Uterus (tissue), 3 donors: ENCODE measurements at regions not wholly inside any gene's neighbourhood (a gene's known extent, or its start where the extent isn't known, plus 50 kb on each side); places are given as distances from the start of the nearest gene placed in this dataset. TPM values are rescaled to one million over a fixed set of nuclear protein-coding genes. Genes with fewer than 3 reads are reported as not detected.

ENCODE experiments used
- DNase-seq, 2 donors: peaks; one replicate each; pipeline ENCODE4 v3.0.0-alpha.2; 2019 to 2020
- H3K27ac ChIP-seq, 2 donors: fragments of 200-600 bp; sonication (generic); 1 replicate in 1 of 2; 2 replicates in 1 of 2; pipeline ENCODE4 v1.5.1; 2016 to 2018
- H3K27me3 ChIP-seq, 2 donors: fragments of 200-600 bp; sonication (generic); one replicate each; pipeline ENCODE4 v1.5.1; 2018 to 2019; ENCODE audit warnings: control low read depth in 1 of 2
- H3K36me3 ChIP-seq, 2 donors: fragments of 200-600 bp; sonication (generic); one replicate each; pipeline ENCODE4 v1.5.1; 2019; ENCODE audit warnings: control low read depth in 1 of 2
- H3K4me1 ChIP-seq, 2 donors: fragments of 200-600 bp; sonication (generic); one replicate each; pipeline ENCODE4 v1.5.1; 2018 to 2019; ENCODE audit warnings: control low read depth in 1 of 2
- H3K4me3 ChIP-seq, 2 donors: fragments of 200-600 bp; sonication (generic); 1 replicate in 1 of 2; 2 replicates in 1 of 2; pipeline ENCODE4 v1.5.1; 2018 to 2019; ENCODE audit warnings: mild to moderate bottlenecking in 1 of 2
- H3K9me3 ChIP-seq, 2 donors: fragments of 200-600 bp; sonication (generic); one replicate each; pipeline ENCODE4 v1.5.1; 2019; ENCODE audit warnings: control low read depth in 1 of 2
- POLR2A ChIP-seq, 2 donors: fragments of 450-650 bp; IDR thresholded peaks; one replicate each; pipeline ENCODE4 v1.6.1; 2016; ENCODE audit warnings: antibody characterized with exemption in 2 of 2, mild to moderate bottlenecking in 1 of 2, moderate library complexity in 1 of 2
- intact Hi-C: fragments of 100-400 bp; cut with DNase I; formaldehyde crosslinking; loops from one replicate; pipeline ENCODE4 v1.15.1; 2023; ENCODE audit warnings: low total_unique reads
- small RNA-seq: library from RNA; depleted of rRNA; stranded (forward); fragments of <200 nt; gene quantifications from one replicate; pipeline ENCODE3, GENCODE V24; 2016
- TF ChIP-seq, protein P1 (sequence below), 4 experiments: fragments of 200-600 bp in 2 of 4; fragments of 450-650 bp in 2 of 4; sonication (generic) in 2 of 4; IDR thresholded peaks; one replicate each; pipeline ENCODE4 v1.5.1; 2016 to 2019; ENCODE audit warnings: antibody characterized with exemption in 4 of 4, mild to moderate bottlenecking in 2 of 4, moderate library complexity in 1 of 4
- donor health status: DM: yes; HTN: yes; CAD: no.

DNA sequence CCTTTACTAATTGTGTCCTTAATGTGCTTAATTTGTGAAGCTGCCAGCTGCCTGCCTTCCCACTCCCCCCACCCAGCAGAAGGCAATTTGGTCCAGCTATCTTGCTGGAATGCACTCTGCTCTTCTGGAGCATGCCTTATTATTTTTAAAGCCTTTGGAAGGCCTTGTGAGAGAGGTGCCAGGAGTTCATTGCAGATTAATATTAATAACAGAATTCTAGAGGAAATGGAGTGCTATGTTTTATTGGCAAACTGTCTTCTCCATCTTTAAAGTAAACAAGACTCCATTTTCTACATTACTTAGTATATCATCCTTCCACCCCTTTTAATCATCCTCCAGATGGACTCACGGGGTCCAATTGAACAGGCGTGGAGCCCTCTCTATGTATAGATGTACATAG lies 50.8 kb upstream of the ZNF32 start:
- no peak for DNase-seq
- H3K27me3 ChIP-seq: no peaks in the 10 kb centered on the region
- H3K4me1 ChIP-seq: no peaks in the 10 kb centered on the region
- TF ChIP-seq, protein P1, sequence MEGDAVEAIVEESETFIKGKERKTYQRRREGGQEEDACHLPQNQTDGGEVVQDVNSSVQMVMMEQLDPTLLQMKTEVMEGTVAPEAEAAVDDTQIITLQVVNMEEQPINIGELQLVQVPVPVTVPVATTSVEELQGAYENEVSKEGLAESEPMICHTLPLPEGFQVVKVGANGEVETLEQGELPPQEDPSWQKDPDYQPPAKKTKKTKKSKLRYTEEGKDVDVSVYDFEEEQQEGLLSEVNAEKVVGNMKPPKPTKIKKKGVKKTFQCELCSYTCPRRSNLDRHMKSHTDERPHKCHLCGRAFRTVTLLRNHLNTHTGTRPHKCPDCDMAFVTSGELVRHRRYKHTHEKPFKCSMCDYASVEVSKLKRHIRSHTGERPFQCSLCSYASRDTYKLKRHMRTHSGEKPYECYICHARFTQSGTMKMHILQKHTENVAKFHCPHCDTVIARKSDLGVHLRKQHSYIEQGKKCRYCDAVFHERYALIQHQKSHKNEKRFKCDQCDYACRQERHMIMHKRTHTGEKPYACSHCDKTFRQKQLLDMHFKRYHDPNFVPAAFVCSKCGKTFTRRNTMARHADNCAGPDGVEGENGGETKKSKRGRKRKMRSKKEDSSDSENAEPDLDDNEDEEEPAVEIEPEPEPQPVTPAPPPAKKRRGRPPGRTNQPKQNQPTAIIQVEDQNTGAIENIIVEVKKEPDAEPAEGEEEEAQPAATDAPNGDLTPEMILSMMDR (IDR thresholded peaks at IDR 0.05): no peak
- TF ChIP-seq POLR2A (IDR thresholded peaks at IDR 0.05): no peak
- H3K4me3 ChIP-seq: no peak overlapping the region
- intact Hi-C loops: loop anchor here (10.0 kb wide), 1 partner anchor 615 kb away; no protein-coding TSS in a partner anchor
- H3K36me3 ChIP-seq: no peaks in the 10 kb centered on the region
- H3K9me3 ChIP-seq: no peaks in the 10 kb centered on the region
- H3K27ac ChIP-seq: no peak overlapping the region

Small RNA genes in the stretch of these regions (small RNA-seq; reads per million reads assigned to genes)
- not detected for gene UQCRHP3
